Testis (tissue), 2 donors: ENCODE measurements at regions not wholly inside any gene's neighbourhood (a gene's known extent, or its start where the extent isn't known, plus 50 kb on each side); places are given as distances from the start of the nearest gene placed in this dataset.
"Not testable (repeated sequence)": the region's sequence is repeated elsewhere in the genome, so short reads cannot be mapped to it uniquely, and the experiment has no call there.

Source experiments
- CTCF ChIP-seq, 3 experiments: fragments of 450-650 bp in 2 of 3; fragments of 200-600 bp in 1 of 3; sonication (generic) in 1 of 3; IDR thresholded peaks; one replicate each; pipeline ENCODE4 v1.5.1; 2016 to 2019; ENCODE audit warnings: antibody characterized with exemption in 3 of 3, mild to moderate bottlenecking in 2 of 3, moderate library complexity in 1 of 3
- POLR2A ChIP-seq: fragments of 450-650 bp; IDR thresholded peaks from one replicate; pipeline ENCODE4 v1.6.1; 2017; ENCODE audit warnings: antibody characterized with exemption, mild to moderate bottlenecking, moderate library complexity

GRCh38 chr1:118464460-118464859 is 279.4 kb upstream of the SPAG17 start:
- TF ChIP-seq CTCF (IDR thresholded peaks at IDR 0.05); POLR2A: not testable (repeated sequence)
